ENCODE measurements at regions not wholly inside any gene's neighbourhood (a gene's known extent, or its start where the extent isn't known, plus 50 kb on each side); places are given as distances from the start of the nearest gene placed in this dataset.
"Not testable (repeated sequence)": the region's sequence is repeated elsewhere in the genome, so short reads cannot be mapped to it uniquely, and the experiment has no call there.

GRCh38 chr16:29107299-29107698, 122.4 kb downstream of the LAT start:
- no peaks in the 10 kb centered on the region for H3K27me3 ChIP-seq
- TF ChIP-seq EP300 (IDR thresholded peaks at IDR 0.05; ENCODE audit: low read depth) (no peak), POLR2A (IDR thresholded peaks at IDR 0.05) (peak; percentile 11), POLR2AphosphoS5 (IDR thresholded peaks at IDR 0.05) (no peak)
- TF ChIP-seq, protein P1, sequence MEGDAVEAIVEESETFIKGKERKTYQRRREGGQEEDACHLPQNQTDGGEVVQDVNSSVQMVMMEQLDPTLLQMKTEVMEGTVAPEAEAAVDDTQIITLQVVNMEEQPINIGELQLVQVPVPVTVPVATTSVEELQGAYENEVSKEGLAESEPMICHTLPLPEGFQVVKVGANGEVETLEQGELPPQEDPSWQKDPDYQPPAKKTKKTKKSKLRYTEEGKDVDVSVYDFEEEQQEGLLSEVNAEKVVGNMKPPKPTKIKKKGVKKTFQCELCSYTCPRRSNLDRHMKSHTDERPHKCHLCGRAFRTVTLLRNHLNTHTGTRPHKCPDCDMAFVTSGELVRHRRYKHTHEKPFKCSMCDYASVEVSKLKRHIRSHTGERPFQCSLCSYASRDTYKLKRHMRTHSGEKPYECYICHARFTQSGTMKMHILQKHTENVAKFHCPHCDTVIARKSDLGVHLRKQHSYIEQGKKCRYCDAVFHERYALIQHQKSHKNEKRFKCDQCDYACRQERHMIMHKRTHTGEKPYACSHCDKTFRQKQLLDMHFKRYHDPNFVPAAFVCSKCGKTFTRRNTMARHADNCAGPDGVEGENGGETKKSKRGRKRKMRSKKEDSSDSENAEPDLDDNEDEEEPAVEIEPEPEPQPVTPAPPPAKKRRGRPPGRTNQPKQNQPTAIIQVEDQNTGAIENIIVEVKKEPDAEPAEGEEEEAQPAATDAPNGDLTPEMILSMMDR (IDR thresholded peaks at IDR 0.05) = no peak
- no peaks in the 10 kb centered on the region for H3K9me3 ChIP-seq
- peak overlapping the region in 3 of 4 donors; percentile 31 to 49 (median 34) for H3K27ac ChIP-seq
- peak; percentile 75 for DNase-seq
- 65% methylated on average over 10 of the region's 21 CpGs; no CpG with 5 or more reads in 1 of the 2 donors for WGBS, 2 donors (ENCODE audit: low coverage in 1 of 2)
- H3K36me3 ChIP-seq = no peaks in the 10 kb centered on the region
- H3K4me3 ChIP-seq = peak overlapping the region in 2 of 4 donors; percentile 16 to 32
- intact Hi-C loops (cut with DNase I; ENCODE audit: low total_unique reads) = no loop called here
- in situ Hi-C loops (cut with MboI; ENCODE audit: low pct_ligation_motif_present in 1 of 4, low pct_unique_long_range_greater_than_20kb in 1 of 4, low sequenced_read_pairs in 3 of 4) = no loop called here
- H3K4me1 ChIP-seq = peaks cover 0 to 10% (median 0%) of the 10 kb centered on the region in 4 donors

DNA sequence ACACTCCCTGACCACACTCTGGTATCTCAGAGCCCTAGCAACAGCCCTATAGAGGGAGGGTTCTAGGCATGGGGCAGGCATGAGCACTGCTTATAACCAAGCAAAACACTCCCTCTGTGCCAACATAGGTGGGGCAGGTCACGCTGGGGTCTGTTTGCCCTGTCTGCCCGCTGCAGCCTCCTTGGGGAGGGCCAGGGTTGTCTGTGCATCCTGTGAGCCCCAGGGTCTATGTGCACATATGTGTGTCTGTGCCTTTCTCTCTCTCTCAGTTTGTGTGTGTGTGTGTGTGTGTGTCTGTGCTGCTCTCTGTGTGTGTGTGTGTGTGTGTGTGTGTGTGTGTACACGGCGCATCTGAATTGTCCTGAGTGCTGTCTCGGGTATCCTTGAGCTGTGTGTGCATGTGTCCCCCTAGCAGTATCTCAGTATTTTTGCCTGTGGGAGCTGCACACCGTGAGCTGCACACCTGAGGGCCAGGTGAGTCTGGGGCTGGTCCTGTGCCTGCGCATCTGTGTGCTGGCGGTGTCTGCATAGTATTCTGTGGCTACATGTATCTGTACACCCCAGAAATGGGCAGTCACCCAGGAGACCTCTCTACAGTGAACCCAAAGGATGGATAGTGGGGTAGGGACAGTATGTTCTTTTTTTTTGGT, 121.5 kb downstream of the LAT start:
- H3K9me3 ChIP-seq; H3K36me3 ChIP-seq; in situ Hi-C loops (cut with MboI; ENCODE audit: low pct_ligation_motif_present in 1 of 4, low pct_unique_long_range_greater_than_20kb in 1 of 4, low sequenced_read_pairs in 3 of 4); H3K4me1 ChIP-seq; intact Hi-C loops (cut with DNase I; ENCODE audit: low total_unique reads); H3K27me3 ChIP-seq: not testable (repeated sequence)
- DNase-seq = peak; percentile 44
- H3K4me3 ChIP-seq = peak overlapping the region in 1 of 4 donors; percentile 32
- peak overlapping the region in 2 of 4 donors; percentile 31 to 49 for H3K27ac ChIP-seq
- 48% methylated on average over 4 of the region's 8 CpGs; no CpG with 5 or more reads in 1 of the 2 donors for WGBS, 2 donors (ENCODE audit: low coverage in 1 of 2)

- H3K36me3 ChIP-seq; H3K9me3 ChIP-seq; H3K27me3 ChIP-seq; intact Hi-C loops (cut with DNase I; ENCODE audit: low total_unique reads); H3K4me1 ChIP-seq; in situ Hi-C loops (cut with MboI; ENCODE audit: low pct_ligation_motif_present in 1 of 4, low pct_unique_long_range_greater_than_20kb in 1 of 4, low sequenced_read_pairs in 3 of 4); H3K4me3 ChIP-seq: not testable (repeated sequence)
- 21 to 66% methylated on average over 2 of the region's 4 CpGs for WGBS, 2 donors (ENCODE audit: low coverage in 1 of 2)
- peak; percentile 52 for DNase-seq
- peak overlapping the region in 3 of 4 donors; percentile 26 to 48 (median 28) for H3K27ac ChIP-seq
These were observed 119.7 kb downstream of the LAT start for GRCh38 chr16:29104600-29104999.

DNA sequence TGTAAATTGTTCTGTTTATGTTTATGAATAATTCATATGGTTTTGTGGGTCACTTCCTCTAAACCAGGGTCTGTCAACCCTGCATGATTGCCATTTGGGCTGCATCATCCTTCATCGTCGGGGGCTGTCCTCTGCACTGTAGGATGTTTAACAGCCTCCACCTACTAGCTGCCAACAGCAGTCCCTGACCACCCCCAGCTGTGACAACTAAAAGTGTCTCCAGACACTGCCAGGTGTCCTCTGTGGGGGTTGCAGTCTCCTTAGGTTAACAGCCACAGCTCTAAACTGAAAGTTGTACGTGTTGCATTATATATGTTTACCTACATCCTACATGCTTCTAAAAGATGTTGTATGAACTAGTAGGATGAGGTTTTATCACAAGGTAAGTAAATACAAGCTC, 113.1 kb downstream of the LAT start:
- WGBS, 2 donors (ENCODE audit: low coverage in 1 of 2) = no CpG with 5 or more reads among the region's 3 CpGs
- H3K27ac ChIP-seq; H3K9me3 ChIP-seq; H3K27me3 ChIP-seq; intact Hi-C loops (cut with DNase I; ENCODE audit: low total_unique reads); H3K4me3 ChIP-seq; in situ Hi-C loops (cut with MboI; ENCODE audit: low pct_ligation_motif_present in 1 of 4, low pct_unique_long_range_greater_than_20kb in 1 of 4, low sequenced_read_pairs in 3 of 4); H3K36me3 ChIP-seq; H3K4me1 ChIP-seq; DNase-seq: not testable (repeated sequence)

DNA sequence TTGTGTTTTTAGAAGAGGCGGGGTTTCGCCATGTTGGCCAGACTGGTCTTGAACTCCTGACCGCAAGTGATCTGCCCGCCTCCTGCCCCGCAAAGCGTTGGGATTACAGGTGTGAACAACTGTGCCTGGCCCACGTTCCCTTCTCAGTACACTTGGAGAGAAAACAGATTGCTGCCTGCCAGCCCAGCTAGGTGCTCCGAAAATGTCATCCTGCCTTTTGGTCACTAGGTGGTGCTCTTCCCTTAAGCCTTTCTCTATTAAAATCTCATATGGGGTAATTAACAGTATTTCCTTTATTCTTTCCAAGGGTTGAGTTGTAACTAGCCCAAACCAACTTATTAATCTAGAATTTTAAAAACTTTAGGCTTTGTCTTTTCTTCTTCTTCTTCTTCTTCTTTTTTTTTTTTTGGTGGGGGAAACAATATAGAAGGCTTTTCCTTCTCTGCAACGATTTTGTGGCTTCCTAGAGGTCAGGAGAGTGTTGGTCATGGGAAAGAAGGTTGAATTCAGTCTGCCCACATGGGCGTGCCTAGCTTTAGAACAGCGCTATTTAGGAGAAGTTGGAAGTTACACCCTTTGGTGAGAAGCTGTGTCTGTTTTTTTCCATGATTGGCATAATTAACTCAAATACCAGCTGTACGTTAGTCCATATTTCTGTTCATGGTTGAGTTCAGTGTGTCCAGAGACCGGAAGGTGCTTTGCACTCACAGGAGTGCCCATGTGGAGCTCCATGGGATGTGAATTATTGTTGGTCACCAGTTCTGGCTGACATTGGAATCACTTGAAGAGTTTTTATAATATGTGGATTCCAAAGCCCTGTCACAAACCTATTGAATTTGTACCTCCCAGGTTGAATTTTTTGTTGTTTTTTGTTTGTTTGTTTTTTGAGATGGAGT, 110.1 kb downstream of the LAT start:
- in situ Hi-C loops (cut with MboI; ENCODE audit: low pct_ligation_motif_present in 1 of 4, low pct_unique_long_range_greater_than_20kb in 1 of 4, low sequenced_read_pairs in 3 of 4); H3K9me3 ChIP-seq; H3K4me1 ChIP-seq; intact Hi-C loops (cut with DNase I; ENCODE audit: low total_unique reads); H3K27ac ChIP-seq; H3K36me3 ChIP-seq; H3K27me3 ChIP-seq; H3K4me3 ChIP-seq; DNase-seq: not testable (repeated sequence)
- TF ChIP-seq, protein P1 (IDR thresholded peaks at IDR 0.05) = peak in 3 of 5 experiments; percentile 17 to 47 (median 45)
- WGBS, 2 donors (ENCODE audit: low coverage in 1 of 2) = 23% methylated on average over 7 of the region's 13 CpGs; no CpG with 5 or more reads in 1 of the 2 donors

DNA sequence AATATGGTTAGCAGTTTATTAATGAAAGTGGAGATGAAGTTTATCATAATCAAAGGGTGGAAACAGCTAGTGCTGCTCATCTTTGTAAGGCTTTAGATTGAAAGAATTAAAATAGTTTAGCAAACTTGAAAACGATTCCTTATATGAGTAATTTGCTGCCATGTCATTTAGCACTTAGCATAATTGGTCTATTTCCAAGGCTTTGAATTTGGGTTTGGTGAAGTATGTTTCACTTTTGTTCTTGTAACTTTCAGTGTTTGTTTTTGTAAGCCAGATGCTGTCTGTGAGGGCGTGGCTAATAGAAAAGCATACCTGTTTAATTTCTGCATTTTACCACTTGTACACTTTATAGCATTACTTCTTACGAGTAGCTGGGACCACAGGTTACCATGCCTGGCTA, 109.5 kb downstream of the LAT start:
- H3K4me1 ChIP-seq; H3K9me3 ChIP-seq; in situ Hi-C loops (cut with MboI; ENCODE audit: low pct_ligation_motif_present in 1 of 4, low pct_unique_long_range_greater_than_20kb in 1 of 4, low sequenced_read_pairs in 3 of 4); H3K36me3 ChIP-seq; H3K4me3 ChIP-seq; DNase-seq; H3K27me3 ChIP-seq; intact Hi-C loops (cut with DNase I; ENCODE audit: low total_unique reads); H3K27ac ChIP-seq: not testable (repeated sequence)
- 33 to 40% methylated on average over 2 to 3 of the region's 3 CpGs for WGBS, 2 donors (ENCODE audit: low coverage in 1 of 2)

GRCh38 chr16:29089679-29090078, 104.8 kb downstream of the LAT start:
- H3K4me3 ChIP-seq; H3K27ac ChIP-seq; DNase-seq; H3K27me3 ChIP-seq; H3K4me1 ChIP-seq; intact Hi-C loops (cut with DNase I; ENCODE audit: low total_unique reads); H3K36me3 ChIP-seq; H3K9me3 ChIP-seq; in situ Hi-C loops (cut with MboI; ENCODE audit: low pct_ligation_motif_present in 1 of 4, low pct_unique_long_range_greater_than_20kb in 1 of 4, low sequenced_read_pairs in 3 of 4): not testable (repeated sequence)

DNA sequence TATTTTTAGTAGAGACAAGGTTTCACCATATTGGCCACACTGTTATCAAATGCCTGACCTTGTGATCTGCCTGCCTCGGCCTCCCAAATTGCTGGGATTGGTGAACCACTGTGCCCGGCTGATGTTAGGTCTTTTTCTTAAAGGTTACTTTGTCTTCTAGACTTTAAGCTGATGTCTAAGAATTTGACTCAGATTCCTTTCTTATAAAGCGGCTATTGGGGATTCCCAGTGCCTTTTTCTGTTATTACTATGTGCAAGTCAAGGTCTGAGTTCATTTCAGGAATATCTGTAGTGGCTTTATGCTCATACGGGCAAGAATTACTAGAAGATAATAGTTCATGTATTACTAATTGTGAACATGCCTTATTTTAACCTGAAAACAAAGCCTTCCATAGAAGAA, 102.8 kb downstream of the LAT start:
- H3K4me1 ChIP-seq; H3K27ac ChIP-seq; H3K27me3 ChIP-seq; H3K4me3 ChIP-seq; H3K9me3 ChIP-seq; in situ Hi-C loops (cut with MboI; ENCODE audit: low pct_ligation_motif_present in 1 of 4, low pct_unique_long_range_greater_than_20kb in 1 of 4, low sequenced_read_pairs in 3 of 4); H3K36me3 ChIP-seq; DNase-seq; intact Hi-C loops (cut with DNase I; ENCODE audit: low total_unique reads): not testable (repeated sequence)
- 76 to 81% methylated on average over 4 of the region's 4 CpGs for WGBS, 2 donors (ENCODE audit: low coverage in 1 of 2)

Data from transverse colon (tissue), 4 donors.